SK-N-SH treated with all-trans-retinoic acid at 6 μM for 48 hours (cell line): ENCODE measurements at regions not wholly inside any gene's neighbourhood (a gene's known extent, or its start where the extent isn't known, plus 50 kb on each side); places are given as distances from the start of the nearest gene placed in this dataset.

Experiments
- ATAC-seq: fragments of 200-7000 bp; cut with Tn5 transposase; 3 replicates; pipeline ENCODE4 v1.9.1; 2020; ENCODE audit warnings: mild to moderate bottlenecking, moderate library complexity
- ARNTL ChIP-seq: fragments of 450-650 bp; formaldehyde crosslinking; IDR thresholded peaks from 2 replicates; pipeline ENCODE4 v1.5.0; 2020; ENCODE audit warnings: low read depth, mild to moderate bottlenecking, moderate library complexity, borderline replicate concordance
- BACH2 ChIP-seq: fragments of 250-450 bp; sonication (Bioruptor Pico); IDR thresholded peaks from 2 replicates; pipeline ENCODE4 v1.9.0; 2021; ENCODE audit warnings: mild to moderate bottlenecking, borderline replicate concordance
- CREB5 ChIP-seq: fragments of 250-450 bp; sonication (Bioruptor Pico); IDR thresholded peaks from 2 replicates; pipeline ENCODE4 v1.5.1; 2020; ENCODE audit warnings: low read depth, mild to moderate bottlenecking, moderate library complexity
- CSDC2 ChIP-seq: fragments of 250-450 bp; sonication (Bioruptor Pico); IDR thresholded peaks from 2 replicates; pipeline ENCODE4 v1.5.0; 2020; ENCODE audit warnings: mild to moderate bottlenecking, moderate library complexity
- CSRNP3 ChIP-seq: fragments of 250-450 bp; sonication (Bioruptor Pico); IDR thresholded peaks from 2 replicates; pipeline ENCODE4 v1.5.1; 2021; ENCODE audit warnings: mild to moderate bottlenecking, moderate library complexity
- ESRRG ChIP-seq: fragments of 250-450 bp; sonication (Bioruptor Pico); IDR thresholded peaks from 2 replicates; pipeline ENCODE4 v1.6.1; 2021; ENCODE audit warnings: mild to moderate bottlenecking
- GLIS3 ChIP-seq: fragments of 250-450 bp; sonication (Bioruptor Pico); IDR thresholded peaks from 2 replicates; pipeline ENCODE4 v1.5.0; 2020; ENCODE audit warnings: mild to moderate bottlenecking, moderate library complexity
- ISL1 ChIP-seq: fragments of 250-450 bp; sonication (Bioruptor Pico); IDR thresholded peaks from 2 replicates; pipeline ENCODE4 v2.1.2; 2022; ENCODE audit warnings: mild to moderate bottlenecking, moderate library complexity
- OSR1 ChIP-seq: fragments of 250-450 bp; sonication (Bioruptor Pico); IDR thresholded peaks from 2 replicates; pipeline ENCODE4 v1.8.0; 2022; ENCODE audit warnings: moderate library complexity, mild to moderate bottlenecking, inconsistent platforms
- PATZ1 ChIP-seq: fragments of 250-450 bp; sonication (Bioruptor Pico); IDR thresholded peaks from 2 replicates; pipeline ENCODE4 v1.8.0; 2020; ENCODE audit warnings: mild to moderate bottlenecking, moderate library complexity, borderline replicate concordance
- PPARA ChIP-seq: fragments of 250-450 bp; sonication (Bioruptor Pico); IDR thresholded peaks from 2 replicates; pipeline ENCODE4 v1.5.0; 2020; ENCODE audit warnings: mild to moderate bottlenecking, borderline replicate concordance
- RARB ChIP-seq: fragments of 250-450 bp; sonication (Bioruptor Pico); IDR thresholded peaks from 2 replicates; pipeline ENCODE4 v1.8.0; 2021; ENCODE audit warnings: mild to moderate bottlenecking, moderate library complexity
- SNAI2 ChIP-seq: fragments of 250-450 bp; sonication (Bioruptor Pico); IDR thresholded peaks from 2 replicates; pipeline ENCODE4 v1.5.0; 2020; ENCODE audit warnings: mild to moderate bottlenecking, moderate library complexity
- TCF4 ChIP-seq: fragments of 250-450 bp; sonication (Bioruptor Pico); IDR thresholded peaks from 2 replicates; pipeline ENCODE4 v1.8.0; 2021; ENCODE audit warnings: mild to moderate bottlenecking, moderate library complexity, borderline replicate concordance
- TOX ChIP-seq: fragments of 250-450 bp; sonication (Bioruptor Pico); IDR thresholded peaks from 2 replicates; pipeline ENCODE4 v1.8.0; 2021; ENCODE audit warnings: mild to moderate bottlenecking, moderate library complexity, borderline replicate concordance
- ZC3H10 ChIP-seq: fragments of 250-450 bp; sonication (Bioruptor Pico); IDR thresholded peaks from 2 replicates; pipeline ENCODE4 v1.5.1; 2021; ENCODE audit warnings: mild to moderate bottlenecking, moderate library complexity
- ZFP30 ChIP-seq: fragments of 450-650 bp; formaldehyde crosslinking; IDR thresholded peaks from 2 replicates; pipeline ENCODE4 v1.5.0; 2022; ENCODE audit warnings: mild to moderate bottlenecking, moderate library complexity
- ZNF565 ChIP-seq: fragments of 450-650 bp; formaldehyde crosslinking; conservative IDR thresholded peaks from 2 replicates; pipeline ENCODE4 v1.5.0; 2020; ENCODE audit warnings: low read depth, mild to moderate bottlenecking, moderate library complexity
- ZNF70 ChIP-seq: fragments of 450-650 bp; formaldehyde crosslinking; IDR thresholded peaks from 2 replicates; pipeline ENCODE4 v1.5.0; 2020; ENCODE audit warnings: mild to moderate bottlenecking, moderate library complexity
- ZNF8 ChIP-seq: fragments of 450-650 bp; formaldehyde crosslinking; IDR thresholded peaks from 2 replicates; pipeline ENCODE4 v1.5.0; 2020; ENCODE audit warnings: mild to moderate bottlenecking, moderate library complexity
- TF ChIP-seq, protein P1 (sequence below): fragments of 250-450 bp; sonication (Bioruptor Pico); IDR thresholded peaks from 2 replicates; pipeline ENCODE4 v1.5.0; 2020; ENCODE audit warnings: mild to moderate bottlenecking, moderate library complexity
- TF ChIP-seq, protein P2 (sequence below): fragments of 250-450 bp; sonication (Bioruptor Pico); IDR thresholded peaks from 2 replicates; pipeline ENCODE4 v1.8.0; 2021; ENCODE audit warnings: low read depth, mild to moderate bottlenecking, moderate library complexity, borderline replicate concordance

DNA sequence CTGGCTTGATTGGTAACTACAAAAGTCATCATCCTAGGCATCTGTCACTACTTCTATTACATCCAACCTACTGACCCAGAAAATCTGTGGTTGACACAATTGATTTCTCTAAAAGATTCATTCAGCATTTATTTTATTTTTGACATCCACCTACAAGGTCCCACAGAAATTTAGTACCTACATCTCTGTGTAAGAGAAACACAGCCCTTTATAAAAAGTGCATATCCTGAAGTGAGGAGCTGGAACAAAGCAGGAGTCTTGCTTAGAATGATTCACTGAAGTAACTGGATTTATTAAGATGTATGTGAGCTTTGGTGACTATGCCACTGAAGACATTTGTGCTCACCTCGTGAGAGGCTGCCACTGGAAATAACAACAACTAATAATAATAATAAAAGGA, 391.0 kb downstream of the GPAT3 start:
- no peak for TF ChIP-seq ZC3H10 (CRISPR knock-in tag)
- ATAC-seq: no peak

DNA sequence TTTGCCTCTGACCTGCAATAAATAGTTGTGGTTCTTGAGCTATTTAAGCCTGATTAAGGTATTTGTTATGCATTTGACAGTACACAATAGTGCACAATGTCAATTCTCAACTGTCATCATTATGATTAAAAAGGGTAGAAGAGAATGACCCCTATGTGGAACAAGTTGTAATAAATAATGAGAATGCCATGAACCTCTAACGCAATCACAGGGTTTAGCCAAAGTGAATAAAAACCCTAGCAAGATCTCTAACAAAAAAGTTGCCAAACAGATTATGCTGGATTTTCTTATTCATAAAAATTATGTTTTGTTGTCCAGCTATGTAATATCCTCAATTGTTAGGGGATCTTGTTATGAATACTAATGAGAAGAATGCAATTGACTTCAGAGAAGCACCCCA, 387.4 kb downstream of the GPAT3 start:
- TF ChIP-seq CSDC2 (CRISPR knock-in tag) (no peak), ZNF8 (CRISPR knock-in tag) (no peak), CSRNP3 (no peak), ZC3H10 (CRISPR knock-in tag) (no peak), ESRRG (CRISPR knock-in tag) (no peak), ZNF70 (CRISPR knock-in tag) (no peak), PATZ1 (no peak), TOX (CRISPR knock-in tag) (no peak), RARB (CRISPR knock-in tag) (no peak), SNAI2 (CRISPR knock-in tag) (no peak), ARNTL (CRISPR knock-in tag) (no peak)
- TF ChIP-seq, protein P1, sequence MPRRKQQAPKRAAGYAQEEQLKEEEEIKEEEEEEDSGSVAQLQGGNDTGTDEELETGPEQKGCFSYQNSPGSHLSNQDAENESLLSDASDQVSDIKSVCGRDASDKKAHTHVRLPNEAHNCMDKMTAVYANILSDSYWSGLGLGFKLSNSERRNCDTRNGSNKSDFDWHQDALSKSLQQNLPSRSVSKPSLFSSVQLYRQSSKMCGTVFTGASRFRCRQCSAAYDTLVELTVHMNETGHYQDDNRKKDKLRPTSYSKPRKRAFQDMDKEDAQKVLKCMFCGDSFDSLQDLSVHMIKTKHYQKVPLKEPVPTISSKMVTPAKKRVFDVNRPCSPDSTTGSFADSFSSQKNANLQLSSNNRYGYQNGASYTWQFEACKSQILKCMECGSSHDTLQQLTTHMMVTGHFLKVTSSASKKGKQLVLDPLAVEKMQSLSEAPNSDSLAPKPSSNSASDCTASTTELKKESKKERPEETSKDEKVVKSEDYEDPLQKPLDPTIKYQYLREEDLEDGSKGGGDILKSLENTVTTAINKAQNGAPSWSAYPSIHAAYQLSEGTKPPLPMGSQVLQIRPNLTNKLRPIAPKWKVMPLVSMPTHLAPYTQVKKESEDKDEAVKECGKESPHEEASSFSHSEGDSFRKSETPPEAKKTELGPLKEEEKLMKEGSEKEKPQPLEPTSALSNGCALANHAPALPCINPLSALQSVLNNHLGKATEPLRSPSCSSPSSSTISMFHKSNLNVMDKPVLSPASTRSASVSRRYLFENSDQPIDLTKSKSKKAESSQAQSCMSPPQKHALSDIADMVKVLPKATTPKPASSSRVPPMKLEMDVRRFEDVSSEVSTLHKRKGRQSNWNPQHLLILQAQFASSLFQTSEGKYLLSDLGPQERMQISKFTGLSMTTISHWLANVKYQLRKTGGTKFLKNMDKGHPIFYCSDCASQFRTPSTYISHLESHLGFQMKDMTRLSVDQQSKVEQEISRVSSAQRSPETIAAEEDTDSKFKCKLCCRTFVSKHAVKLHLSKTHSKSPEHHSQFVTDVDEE (CRISPR knock-in tag): no peak
- TF ChIP-seq, protein P2, sequence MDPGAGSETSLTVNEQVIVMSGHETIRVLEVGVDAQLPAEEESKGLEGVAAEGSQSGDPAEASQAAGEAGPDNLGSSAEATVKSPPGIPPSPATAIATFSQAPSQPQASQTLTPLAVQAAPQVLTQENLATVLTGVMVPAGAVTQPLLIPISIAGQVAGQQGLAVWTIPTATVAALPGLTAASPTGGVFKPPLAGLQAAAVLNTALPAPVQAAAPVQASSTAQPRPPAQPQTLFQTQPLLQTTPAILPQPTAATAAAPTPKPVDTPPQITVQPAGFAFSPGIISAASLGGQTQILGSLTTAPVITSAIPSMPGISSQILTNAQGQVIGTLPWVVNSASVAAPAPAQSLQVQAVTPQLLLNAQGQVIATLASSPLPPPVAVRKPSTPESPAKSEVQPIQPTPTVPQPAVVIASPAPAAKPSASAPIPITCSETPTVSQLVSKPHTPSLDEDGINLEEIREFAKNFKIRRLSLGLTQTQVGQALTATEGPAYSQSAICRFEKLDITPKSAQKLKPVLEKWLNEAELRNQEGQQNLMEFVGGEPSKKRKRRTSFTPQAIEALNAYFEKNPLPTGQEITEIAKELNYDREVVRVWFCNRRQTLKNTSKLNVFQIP: no peak
- no peak for ATAC-seq

DNA sequence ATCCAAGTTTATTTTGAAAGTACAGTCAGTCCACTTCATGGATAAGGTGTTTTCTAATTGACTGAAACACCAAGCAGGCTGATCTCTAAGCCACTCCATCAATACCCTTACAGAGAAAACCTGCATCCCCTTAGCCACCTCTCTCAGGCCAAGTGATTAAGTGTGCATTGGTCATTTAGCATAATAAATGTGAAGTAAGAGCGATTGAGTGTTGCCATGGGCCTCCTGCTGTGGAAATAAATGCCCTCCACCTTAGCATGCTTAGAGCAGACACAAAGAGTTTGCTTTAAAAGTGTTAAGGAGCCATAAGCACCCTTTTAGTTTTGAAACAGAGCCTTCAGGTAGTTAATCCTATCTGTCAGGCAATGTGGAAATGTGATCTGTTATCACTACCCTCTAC, 386.5 kb downstream of the GPAT3 start:
- ATAC-seq: no peak
- TF ChIP-seq ZC3H10 (CRISPR knock-in tag): no peak
- no peak for TF ChIP-seq PATZ1
- TF ChIP-seq TCF4 (CRISPR knock-in tag): no peak
- no peak for TF ChIP-seq OSR1 (CRISPR knock-in tag)
- no peak for TF ChIP-seq ISL1 (CRISPR knock-in tag)
- no peak for TF ChIP-seq BACH2 (CRISPR knock-in tag)
- TF ChIP-seq CREB5 (CRISPR knock-in tag): no peak
- no peak for TF ChIP-seq TOX (CRISPR knock-in tag)
- TF ChIP-seq, protein P2: no peak
- no peak for TF ChIP-seq GLIS3 (CRISPR knock-in tag)
- TF ChIP-seq CSRNP3: no peak
- TF ChIP-seq ZFP30: no peak
- no peak for TF ChIP-seq ZNF70 (CRISPR knock-in tag)
- no peak for TF ChIP-seq ZNF565 (CRISPR knock-in tag)
- TF ChIP-seq CSDC2 (CRISPR knock-in tag): no peak
- no peak for TF ChIP-seq ZNF8 (CRISPR knock-in tag)
- no peak for TF ChIP-seq PPARA (CRISPR knock-in tag)
